ENCODE measurements at regions not wholly inside any gene's neighbourhood (a gene's known extent, or its start where the extent isn't known, plus 50 kb on each side); places are given as distances from the start of the nearest gene placed in this dataset.

DNA sequence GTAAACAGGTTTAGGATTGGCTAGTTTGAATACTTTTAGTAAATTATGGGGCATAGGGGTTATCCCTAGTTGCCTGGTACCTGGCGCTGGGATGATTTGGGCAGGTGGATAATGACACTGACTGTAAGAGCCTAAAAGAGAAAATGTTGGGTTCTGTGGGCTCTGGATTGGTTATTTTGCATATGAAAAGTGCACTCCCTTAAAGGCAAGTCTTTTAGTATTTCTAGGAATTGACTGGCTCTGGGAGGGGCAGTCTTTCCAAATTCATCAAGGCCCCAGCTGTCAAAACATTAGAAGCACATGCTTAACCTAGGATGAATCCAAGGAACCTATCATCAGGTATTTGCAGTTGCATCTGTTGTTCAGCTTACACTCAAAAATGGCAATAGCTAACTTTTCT lies 454.6 kb upstream of the SORCS1 start:
- in situ Hi-C loops (cut with HindIII; ENCODE audit: low sequenced_read_pairs) = no loop called here

DNA sequence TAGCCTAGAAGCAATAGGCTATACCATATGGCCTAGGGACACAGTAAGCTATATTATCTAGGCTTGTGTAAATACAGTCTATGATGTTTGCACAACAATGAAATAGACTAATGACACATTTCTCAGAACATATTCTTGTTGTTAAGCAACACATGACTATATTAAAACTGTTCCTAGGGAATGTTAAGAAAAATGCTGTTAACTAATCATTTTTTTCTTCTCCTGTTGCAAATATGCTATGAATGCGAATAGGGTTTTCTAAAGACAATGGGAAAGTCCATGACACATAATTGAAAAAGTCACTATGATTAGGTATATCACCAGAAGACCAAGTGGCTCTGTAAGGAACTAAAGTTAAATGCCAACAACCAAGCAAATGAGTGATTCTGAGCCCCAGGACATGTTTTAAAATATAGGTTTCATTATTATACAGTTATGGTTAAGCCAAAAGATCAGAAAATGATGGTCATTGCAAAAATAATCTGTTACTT lies 454.0 kb upstream of the SORCS1 start:
- in situ Hi-C loops (cut with HindIII; ENCODE audit: low sequenced_read_pairs) = no loop called here

DNA sequence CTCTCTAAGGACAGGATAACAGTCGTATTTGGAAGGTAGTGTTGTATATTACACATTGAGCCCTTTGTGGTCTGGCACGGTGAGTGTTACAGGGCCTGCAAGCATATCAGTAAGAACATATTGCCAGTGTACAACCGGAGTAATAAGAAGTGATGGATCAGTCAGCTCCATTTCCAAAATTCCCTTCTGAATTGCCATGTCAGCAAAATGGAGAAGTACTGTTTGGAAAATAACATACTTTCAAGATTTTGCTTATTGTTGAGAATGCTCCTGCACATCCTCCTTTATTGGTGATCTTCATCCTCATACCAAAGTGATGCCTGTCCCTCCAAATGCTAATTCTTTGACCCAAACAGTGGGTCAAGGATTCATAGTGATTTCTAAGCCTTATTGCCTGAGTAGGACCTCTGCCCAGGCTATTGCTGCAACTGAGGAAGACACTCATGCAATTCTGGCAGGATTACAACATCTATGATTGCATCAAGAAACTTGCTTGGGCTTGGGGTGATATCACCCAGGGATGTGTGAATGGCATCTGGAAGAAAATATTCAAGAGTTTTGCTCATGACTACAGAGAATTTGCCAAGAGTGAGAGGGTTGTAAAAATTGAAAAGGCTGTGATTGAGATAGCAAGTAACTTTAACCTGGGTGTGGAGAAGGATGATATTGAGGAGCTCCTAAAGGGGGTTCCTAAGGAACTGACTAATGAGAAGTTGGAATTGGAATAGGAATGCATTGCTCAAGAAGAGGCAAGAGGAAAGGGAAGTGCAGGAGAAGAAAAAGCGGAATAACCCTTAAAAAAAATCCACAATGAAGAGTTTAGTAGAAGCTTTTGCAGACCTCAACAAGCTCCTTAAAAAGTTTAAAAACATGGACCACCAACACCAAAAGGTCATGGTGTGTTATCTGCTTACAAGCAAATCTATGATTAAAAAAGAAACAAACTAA lies 452.2 kb upstream of the SORCS1 start:
- in situ Hi-C loops (cut with HindIII; ENCODE audit: low sequenced_read_pairs) = no loop called here

DNA sequence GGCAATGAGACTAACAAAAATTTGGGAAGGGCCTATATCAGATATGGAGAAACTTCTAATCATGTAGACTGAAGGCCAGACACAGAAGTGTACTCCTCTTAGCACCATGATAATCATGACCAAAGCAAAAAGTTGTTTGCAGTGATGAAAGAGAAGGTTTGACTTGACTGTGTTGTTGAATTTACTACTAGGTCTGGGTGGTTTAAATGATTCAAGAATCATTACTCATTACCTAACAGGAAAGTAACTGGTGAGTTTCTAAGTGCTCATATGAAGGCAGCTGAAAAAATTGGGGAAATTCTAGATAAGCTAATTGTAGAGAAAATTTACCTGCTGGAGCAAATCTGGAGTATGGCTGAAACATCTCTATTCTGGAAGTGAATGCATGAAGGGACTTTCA lies 451.5 kb upstream of the SORCS1 start:
- in situ Hi-C loops (cut with HindIII; ENCODE audit: low sequenced_read_pairs) = no loop called here

DNA sequence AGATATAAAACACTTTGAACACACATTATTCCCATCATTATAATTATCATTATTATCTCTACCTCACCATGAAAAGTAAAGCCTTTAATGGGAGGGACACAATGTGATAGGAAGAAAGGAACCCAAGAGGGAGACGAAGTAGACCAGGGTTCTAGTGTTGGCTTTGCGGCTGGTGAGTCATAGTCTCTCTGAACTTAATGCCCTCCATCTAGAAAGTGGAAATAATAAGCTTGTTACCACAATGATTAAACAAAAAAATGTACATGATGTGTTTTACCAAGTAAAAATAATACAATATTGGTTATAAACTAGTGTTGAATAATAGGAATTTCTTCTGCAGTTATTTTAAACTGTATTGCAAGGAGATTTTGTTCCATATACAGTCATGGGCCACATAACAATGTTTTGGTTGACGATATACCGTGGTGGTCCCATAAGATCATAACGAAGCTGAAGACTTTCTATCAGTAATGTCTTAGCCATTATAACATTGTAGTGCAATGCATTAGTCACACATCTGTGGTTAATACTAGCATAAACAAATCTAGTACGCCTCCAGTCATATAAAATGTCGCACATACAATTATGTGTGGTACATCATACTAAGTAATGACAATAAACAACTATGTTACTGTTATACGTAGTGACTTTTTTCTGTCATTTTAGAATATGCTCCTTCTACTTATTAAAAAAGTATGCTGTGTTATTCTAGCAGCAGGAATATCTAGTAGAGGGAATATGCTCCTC lies 450.6 kb upstream of the SORCS1 start:
- in situ Hi-C loops (cut with HindIII; ENCODE audit: low sequenced_read_pairs) = no loop called here

DNA sequence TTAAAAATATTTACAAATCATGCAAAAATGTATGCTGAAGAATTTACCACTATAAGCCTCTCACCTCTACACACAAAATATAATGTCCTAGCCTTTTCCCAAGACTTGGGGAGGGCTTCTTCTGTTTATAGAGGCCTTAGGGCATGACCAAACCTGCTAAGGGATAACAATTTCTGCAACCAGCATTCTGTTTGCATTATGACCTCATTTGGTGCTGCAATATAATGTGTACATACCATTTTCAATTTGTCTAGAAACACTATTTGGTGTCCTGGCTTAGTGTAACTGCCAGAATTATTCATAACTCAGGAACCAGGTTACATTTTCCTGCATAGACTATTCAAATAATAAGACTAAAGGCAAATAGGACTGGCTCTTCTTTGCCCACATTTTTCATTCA lies 446.6 kb upstream of the SORCS1 start:
- in situ Hi-C loops (cut with HindIII; ENCODE audit: low sequenced_read_pairs) = no loop called here

DNA sequence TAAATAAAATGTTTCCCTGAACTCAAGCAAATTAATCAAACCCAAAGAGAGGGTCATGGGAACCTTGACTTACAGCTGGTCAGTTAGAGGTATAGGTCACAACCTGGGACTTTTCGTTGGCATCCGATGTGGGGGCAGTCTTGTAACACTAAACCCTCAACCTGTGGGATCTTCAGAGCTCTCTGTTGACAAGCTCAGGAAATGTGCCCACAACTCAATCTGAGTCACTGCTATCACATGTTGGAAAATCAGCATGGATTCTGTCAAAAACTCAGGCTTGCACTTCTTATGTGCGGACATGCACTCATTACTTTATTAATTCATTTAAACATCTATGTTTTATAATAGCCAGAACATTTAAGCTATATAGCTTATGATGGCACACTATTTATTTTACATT lies 424.6 kb upstream of the SORCS1 start:
- in situ Hi-C loops (cut with HindIII; ENCODE audit: low sequenced_read_pairs) = no loop called here

DNA sequence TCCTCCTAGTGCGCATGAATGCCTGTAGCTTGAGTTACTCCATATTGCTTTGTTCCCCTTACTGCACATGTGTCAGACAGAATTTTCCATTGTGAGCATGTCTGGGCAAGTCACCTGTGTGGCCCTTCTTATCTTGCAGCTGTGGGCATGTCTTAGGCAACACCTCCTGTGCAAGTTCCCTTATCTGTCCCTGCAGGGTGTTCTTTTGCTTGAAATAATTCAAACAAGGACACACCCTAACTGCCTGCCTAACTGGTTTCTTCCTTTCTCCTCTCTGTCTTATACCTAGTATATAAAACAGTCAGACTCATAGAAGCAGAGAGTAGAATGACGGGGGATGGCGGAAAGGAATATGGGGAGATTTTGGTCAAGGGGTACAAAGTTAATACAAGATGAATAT lies 421.1 kb upstream of the SORCS1 start:
- in situ Hi-C loops (cut with HindIII; ENCODE audit: low sequenced_read_pairs) = no loop called here

DNA sequence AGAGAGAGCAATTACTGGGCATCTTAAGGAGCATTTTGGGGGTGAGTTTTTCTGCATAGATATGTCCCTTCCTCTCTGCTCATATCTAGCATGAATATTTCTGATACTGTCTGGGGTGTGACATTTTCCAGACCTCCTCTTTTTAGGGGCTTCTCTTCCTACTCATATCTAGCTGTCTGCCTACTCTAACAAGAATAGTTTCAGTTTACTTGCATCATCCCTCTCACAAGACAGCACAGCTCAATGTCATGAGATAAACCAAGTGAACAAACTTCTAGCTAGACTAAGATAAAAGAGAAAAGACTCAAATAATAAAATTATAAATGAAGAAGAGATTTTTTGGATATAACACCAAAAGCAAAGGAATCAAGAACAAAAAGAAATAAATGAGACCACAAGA lies 419.5 kb upstream of the SORCS1 start:
- in situ Hi-C loops (cut with HindIII; ENCODE audit: low sequenced_read_pairs) = no loop called here

DNA sequence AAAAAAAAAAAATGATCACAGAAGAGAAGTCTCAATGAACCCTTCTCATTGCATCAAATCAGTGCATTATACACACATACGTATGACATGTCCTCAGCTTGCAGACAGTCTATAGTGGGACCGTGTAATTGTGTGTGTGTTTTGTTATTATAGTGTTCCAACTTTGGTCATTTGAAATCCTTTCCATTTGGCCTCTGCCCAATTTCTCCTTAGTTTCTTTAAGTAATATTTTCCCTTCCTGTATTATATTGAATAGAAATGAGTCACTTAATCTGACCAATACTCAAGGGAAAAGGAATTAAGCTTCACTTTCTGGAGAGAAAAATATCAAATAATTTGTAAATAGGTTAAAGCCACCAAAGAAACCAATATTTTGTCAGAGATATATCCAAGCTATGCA lies 415.5 kb upstream of the SORCS1 start:
- in situ Hi-C loops (cut with HindIII; ENCODE audit: low sequenced_read_pairs) = no loop called here

DNA sequence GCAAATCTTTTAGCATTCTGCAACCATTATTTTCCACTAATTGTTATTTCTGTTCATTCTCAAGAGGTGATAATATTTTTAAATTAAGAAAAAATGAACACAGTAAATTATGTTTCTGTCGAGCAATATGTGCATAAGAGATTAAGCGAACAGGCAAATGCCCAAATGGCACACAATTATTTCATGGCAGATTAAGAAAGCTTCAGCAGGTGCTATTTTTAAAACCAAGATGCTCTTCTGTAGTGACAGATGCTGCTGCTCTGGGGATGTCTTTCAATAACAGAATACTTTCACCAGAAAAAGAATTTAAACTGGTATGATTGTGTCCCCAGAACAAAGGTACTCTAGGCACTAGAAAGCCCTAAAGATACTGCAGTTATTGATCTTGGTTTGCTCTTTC lies 412.7 kb upstream of the SORCS1 start:
- in situ Hi-C loops (cut with HindIII; ENCODE audit: low sequenced_read_pairs) = no loop called here

DNA sequence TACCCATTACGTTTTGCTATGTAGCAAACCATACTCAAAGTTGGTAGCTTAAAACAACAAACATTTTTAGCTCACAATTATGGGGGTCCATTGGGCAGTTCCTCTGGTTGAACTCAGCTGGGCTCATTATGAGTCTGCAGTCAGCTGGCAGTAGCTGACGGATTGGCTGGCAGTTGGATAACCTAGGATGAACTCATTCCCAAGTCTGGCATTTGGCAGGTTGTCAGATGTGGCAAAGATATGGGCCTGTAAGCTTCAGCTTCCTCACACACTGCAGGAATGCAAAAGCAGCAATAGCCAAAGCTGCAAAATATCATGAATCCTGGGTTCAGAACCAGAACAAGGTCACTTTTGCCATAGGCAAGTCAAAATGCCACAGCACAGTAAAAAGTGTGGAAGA lies 412.2 kb upstream of the SORCS1 start:
- in situ Hi-C loops (cut with HindIII; ENCODE audit: low sequenced_read_pairs) = no loop called here

DNA sequence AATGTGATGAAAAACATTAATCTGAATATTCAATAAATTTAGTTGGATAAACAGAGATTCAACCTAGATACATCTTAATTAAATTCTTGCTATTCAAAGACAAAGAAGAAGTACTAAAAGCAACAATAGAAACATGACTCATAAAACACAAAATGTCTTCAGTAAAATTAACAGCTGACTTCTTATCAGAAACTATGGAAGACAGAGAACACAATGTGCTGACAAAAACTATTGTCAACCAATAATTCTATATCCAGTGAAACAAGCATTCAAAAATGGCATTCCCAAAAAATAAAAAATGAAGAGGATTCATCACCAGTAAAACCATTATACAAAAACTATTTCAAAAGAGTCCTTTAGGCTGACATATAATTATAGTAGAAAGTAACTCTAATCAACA lies 400.5 kb upstream of the SORCS1 start:
- in situ Hi-C loops (cut with HindIII; ENCODE audit: low sequenced_read_pairs) = no loop called here

DNA sequence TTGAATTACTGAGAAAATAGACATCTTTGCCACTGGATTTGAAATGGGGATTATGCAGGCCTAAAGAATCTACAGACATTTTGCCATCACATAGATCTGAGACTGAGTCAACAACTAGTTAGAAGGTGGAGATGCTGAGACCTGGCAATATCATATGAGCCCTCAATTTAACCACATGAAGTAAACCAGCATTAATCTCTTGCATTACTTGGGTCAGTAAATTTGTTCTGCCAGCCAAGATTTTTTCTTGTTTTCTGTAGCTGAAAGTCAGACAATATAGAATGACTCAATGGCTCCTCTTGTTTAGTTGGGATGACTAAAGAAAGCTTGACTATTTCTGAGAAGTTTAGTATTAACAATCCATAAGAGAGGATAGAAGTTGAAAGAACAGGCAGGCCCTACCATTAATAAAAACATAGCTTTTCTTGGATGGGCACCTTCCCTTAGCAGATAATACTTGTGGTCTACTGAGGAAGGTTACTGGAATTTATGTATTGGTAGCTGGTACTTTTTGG lies 396.7 kb upstream of the SORCS1 start:
- in situ Hi-C loops (cut with HindIII; ENCODE audit: low sequenced_read_pairs) = no loop called here

DNA sequence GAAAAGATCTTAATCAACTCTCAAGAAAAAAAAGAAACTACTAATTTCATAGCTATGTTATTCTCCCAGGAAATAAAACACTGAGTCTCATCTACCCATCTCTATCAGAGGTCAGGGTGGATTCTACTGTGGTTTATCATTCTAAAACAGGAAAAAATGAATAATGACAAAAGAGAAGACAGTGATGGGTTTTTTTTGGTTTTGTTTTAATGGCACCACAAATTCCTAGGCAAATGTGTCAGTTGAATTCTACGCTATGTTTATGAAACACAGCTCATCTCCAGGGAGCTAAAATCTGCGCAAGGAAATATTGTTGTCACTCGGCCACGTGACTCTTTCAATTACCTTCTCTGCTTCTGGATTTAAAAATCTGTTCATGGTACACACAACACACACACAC lies 393.4 kb upstream of the SORCS1 start:
- in situ Hi-C loops (cut with HindIII; ENCODE audit: low sequenced_read_pairs) = no loop called here

DNA sequence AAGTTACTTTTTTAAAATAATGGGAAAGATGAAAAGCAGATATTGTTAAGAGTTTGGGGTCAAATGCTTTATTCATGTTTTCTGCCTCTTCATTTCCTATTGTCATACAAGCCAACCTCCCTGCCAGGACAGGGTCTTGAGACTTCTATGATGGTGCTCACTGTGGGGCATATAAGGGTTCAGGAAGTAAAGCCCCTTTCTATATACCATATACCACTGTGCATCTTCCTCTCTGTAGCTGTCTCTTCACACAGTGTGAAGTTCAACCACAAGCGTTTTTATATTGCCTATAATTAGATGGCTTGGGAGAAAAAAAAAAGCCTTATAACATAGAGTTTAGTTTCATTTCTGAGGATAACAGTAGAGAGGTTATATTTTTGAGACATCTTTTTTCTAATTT lies 389.8 kb upstream of the SORCS1 start:
- in situ Hi-C loops (cut with HindIII; ENCODE audit: low sequenced_read_pairs) = no loop called here

DNA sequence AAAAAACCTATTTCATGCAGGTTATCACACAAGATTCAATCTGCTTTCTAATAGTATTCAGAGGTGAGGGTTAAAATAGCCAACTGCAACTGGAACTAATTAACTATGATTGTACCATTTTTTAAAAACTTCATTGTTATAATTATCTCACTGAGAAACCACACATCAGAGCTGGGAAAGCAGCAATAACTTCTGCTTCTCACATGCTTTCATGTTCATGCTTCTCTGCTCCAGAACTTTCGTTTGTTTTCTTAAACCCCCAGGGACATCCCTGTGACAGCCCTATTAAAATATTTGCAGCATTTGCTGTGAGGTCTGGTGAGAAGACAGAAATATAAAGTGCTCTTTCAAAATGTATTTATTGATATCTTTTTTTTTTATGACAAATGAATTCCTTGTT lies 389.0 kb upstream of the SORCS1 start:
- in situ Hi-C loops (cut with HindIII; ENCODE audit: low sequenced_read_pairs) = no loop called here

DNA sequence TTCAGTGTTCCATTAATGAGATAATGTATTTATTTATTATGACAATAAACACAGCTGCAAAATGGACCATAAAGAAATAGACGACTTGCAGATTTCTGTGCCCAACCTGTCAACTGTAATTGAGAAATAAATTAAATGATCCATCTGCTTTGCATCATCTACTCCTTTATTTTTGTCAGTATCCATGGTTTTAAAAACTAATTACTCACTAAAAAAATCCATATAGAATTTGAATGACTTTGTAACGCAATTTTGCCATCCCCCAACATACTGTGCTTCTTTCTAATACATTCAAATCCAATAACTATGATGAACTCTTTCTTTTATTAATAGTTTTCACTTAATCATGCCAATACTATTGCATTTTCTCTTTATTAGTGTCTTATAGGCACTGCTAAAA lies 388.5 kb upstream of the SORCS1 start:
- in situ Hi-C loops (cut with HindIII; ENCODE audit: low sequenced_read_pairs) = no loop called here

DNA sequence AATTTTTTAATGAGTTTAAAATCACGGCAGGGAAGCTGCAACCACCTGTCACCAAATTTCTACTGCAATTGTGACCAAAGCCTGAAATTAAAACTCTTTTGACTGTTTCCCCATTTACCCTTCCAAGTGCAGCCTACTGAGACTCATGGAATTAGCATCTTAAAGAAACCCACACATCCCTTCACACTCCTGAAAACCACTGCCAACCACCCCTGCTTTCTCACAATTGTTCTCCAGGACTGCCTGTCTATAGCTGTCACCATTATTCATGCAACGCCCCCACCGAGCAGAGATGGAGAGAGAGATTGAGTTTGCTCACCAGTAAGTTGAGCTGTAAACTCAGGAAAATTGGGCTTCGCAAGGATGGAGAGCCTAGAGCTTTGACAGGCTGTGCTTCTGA lies 383.8 kb upstream of the SORCS1 start:
- in situ Hi-C loops (cut with HindIII; ENCODE audit: low sequenced_read_pairs) = no loop called here

DNA sequence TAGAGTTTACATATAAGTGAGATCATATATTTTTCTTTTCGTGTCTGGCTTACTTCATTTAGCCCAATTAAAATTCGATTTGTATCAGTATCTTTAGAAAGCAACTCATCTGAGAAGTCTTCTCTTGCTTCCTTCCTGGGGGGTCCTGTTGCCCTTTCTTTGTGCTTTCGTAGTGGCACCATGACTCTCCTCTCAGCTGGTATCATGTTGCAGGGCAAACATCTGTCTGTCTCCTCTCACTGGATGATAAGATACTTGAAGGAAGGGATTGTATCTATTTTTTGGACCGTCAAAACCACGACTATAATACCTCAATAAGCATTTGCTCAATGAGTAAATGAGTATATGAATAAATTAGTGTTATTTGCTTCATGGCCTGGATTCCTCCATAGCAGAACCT lies 382.5 kb upstream of the SORCS1 start:
- in situ Hi-C loops (cut with HindIII; ENCODE audit: low sequenced_read_pairs) = no loop called here

DNA sequence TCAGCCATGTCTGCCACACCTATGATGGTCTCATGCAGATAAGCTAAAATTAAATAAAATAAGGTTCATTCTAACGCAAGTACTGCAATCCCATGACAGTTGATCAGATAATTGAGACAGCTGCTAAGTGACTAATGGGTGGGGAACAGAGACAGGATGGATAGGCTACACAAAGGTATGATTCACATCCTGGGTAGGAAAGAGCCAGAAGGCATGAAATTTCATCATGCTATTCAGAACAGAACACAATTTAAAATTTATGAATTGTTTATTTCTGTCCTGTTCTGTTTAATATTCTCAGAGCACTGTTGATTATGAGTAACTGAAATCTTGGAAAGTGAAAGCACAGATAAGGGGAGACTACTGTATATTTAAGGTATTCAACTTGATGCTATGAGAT lies 381.8 kb upstream of the SORCS1 start:
- in situ Hi-C loops (cut with HindIII; ENCODE audit: low sequenced_read_pairs) = no loop called here

DNA sequence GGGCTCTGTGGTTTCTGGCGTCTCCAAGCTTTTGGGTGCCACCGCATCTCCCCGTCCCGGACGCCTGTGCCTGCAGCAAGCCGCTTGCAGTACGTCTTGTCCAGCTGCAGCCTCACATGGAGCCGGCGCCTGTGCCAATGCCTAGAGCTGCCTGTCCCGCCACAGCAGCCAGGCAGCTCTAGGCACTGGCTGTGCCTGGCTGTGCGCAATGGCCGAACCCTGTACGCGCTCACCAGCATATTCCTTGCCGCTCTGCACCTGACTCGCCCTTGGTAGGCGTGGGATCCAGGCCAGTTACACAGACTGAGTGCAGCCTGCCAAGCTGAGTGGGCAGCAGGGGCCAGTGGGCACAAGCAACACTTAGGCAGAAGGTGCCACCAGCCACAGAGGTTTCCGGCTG lies 381.2 kb upstream of the SORCS1 start:
- in situ Hi-C loops (cut with HindIII; ENCODE audit: low sequenced_read_pairs) = no loop called here

Data from endothelial cell of hepatic sinusoid (primary cell).